HG03565 (cell line): ENCODE measurements at regions not wholly inside any gene's neighbourhood (a gene's known extent, or its start where the extent isn't known, plus 50 kb on each side); places are given as distances from the start of the nearest gene placed in this dataset.

Source experiments
- ATAC-seq: cut with Tn5 transposase; IDR thresholded peaks from one replicate; pipeline ENCODE4 v1.9.1; 2021; ENCODE audit warnings: mild to moderate bottlenecking, moderate library complexity; ENCODE audit not compliant: unreplicated experiment

DNA sequence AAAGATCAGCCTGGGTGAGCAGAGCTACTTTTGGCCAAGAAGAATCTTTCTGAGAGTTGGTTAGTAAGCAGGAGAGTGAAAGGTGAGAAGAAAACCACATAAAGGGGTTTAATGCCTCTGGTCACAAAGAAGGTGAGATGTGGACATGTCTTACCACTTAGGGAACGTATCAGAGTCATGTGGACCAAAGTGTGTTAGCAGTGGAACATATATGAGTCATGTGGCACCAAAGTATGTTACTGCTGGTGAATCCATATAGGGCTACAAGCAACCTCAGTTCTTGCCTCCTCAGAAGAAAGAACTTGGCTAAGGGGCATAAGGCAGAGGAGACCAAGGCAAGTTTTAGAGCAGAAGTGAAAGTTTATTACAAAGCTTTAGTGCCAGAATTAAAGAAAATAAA, 411.6 kb upstream of the NEGR1 start:
- no peak for ATAC-seq

DNA sequence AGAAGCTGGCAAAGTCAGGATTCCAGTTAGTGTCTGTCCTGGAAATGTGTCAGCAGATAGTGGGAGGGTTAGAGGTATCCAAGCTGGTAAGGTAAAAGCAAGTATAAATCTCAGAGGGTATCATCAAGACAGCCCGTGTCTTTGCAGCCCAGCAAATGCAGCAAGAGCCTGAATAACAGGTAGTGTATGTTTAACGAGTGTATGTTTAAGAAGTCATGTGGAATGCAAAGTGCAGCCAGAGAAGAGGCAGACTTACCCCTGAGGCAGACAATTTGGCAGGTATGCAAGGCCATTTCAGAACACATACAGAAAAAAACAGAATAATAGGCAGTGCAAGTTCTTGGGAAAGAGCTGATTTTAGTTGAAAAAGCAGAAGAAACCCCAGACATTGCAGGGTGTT, 411.0 kb upstream of the NEGR1 start:
- ATAC-seq: no peak

DNA sequence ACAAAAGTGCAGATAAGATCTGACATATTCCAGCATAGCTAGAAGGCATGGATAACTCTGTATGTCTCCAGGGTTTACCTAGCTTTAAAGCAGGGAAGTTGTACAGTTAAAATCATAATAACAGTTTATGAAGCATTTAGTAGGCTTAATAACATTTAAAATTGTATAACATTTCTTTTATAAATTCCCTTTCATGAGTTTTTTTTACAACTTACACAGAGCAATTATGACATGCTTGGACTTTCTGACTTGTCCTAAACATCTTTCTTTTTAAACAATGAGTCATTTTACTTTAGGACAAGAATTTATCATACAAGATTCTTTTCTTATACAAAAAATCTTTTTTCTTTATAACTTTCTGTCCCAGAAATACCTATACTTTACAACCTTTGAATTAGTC, 408.5 kb upstream of the NEGR1 start:
- no peak for ATAC-seq

DNA sequence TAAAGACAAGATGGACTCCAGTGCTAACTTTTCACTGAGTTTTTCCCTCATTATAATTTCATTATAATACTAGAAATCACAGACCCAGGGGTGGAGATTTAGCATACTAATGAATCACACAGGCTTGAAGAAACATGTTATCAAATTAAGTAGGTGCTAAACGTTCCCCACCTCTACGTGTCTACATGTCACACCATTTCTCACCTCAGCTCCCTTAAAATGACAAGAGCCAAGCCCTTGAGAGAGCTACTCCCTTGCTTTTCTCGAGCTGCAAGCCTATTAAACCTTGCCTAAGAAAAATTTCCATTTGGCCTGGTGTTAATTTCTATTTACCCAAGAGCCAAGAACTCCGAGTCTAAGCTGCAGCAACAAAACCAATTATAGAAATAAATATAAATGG, 396.3 kb upstream of the NEGR1 start:
- ATAC-seq: no peak

DNA sequence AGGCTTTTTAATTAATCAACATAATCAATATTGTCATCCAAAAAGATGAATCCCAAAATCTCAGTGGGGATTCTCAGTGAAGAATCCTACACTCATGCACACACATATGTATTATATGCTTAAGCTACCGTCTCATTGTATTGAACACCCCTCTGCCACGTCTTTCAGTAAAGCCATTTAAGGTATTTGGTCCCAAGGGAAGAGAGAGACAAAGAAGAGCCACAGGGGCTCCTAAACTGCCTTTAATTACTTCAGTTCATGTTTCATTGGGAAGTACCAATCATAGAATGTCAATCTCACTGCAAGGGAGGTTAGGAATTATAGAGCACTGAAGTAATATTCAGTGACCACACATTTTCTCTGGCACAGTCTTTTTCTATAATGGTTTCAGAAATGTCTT, 388.6 kb upstream of the NEGR1 start:
- ATAC-seq: no peak

DNA sequence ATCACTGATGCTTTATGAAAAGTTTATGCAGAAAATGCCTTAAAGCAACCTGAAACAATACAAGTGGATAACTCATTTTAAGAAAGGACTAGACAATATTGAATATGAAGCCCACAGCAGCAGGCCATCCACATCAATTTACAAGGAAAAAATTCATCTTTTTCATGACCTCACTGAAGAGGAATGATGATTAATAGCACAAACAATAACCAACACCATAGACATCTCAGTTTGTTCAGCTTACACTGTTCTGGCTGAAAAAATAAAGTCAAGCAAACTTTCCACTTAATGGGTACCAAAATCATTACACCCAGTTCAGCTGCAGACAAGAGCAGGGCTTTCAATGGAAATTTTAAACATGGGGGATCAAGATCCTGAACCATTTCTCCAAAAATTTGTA, 380.6 kb upstream of the NEGR1 start:
- no peak for ATAC-seq

DNA sequence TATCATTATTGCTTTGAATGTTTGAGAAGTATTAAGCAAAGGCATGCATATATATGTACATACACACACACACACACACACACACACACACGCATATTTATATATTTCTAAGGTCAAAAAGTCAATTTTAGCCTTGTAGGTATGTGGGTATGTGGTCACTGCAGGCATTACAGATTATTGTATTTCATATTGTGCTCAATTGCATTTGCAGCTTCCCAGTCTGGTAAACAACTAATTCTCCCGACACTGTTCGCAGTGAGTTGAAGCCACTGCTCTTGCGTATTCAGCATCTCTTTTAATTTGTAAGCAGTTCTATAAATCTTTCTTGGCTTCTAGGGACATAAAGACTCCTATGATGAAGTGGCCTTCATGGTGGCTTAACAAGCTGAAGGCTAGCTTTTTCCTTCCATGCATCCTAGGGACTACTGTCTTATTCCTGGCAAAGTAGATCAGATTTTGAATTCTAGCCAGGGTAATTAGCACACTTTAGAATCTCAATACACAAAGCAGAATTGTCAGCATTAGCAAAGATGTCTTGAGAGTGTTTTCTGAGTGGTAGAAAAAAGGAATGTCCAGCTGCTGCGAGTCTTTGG, 368.6 kb upstream of the NEGR1 start:
- no peak for ATAC-seq

DNA sequence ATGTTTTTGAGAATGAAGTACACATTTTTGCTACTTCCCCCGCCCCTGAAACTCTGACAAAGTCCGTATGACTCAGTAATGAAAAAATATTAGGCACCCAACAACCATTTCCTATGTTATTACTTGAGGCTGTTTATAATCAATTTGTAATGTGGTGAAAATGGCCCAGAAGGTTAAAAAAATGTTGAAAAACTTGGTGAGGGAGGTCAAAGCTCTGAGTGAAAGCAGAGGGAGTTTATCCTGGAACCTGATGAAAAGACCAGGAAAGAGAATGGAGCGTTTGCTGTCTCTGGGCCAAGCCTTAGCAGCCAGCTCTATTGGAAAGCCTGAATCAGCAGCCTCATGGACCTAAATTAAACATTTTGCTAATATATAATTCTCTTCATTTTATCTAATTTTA, 367.7 kb upstream of the NEGR1 start:
- ATAC-seq: no peak

DNA sequence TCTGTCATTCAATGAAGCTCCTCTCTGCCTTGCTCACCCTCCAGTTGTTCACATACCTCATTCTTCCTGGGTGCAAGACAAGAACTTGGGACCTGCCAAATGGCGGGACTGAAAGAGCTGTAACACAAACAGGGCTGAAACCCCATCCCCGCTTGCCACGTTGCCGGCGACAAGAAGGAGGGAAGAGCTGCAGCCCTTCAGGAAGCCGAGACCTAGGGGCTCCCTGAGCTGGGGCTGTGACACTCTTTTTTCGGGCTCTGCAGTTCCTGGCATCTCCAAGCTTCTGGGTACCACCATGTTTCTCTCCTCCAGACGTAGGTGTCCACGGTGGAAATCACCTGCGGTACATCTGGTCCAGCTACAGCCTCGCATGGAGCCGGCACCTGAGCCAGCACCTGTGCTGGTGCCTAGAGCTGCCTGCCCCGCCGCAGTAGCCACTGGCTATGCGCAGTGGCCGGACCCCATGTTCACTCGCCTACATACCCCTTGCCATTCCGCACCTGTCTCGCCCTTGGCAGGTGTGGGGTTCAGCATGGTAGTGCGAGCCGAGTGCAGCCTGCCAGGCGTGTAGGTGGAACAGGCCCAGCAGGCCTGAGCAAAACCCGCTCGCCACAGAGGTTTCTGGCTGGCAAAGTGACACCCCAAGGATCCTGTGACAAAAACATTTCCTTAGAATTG, 367.0 kb upstream of the NEGR1 start:
- ATAC-seq: no peak

DNA sequence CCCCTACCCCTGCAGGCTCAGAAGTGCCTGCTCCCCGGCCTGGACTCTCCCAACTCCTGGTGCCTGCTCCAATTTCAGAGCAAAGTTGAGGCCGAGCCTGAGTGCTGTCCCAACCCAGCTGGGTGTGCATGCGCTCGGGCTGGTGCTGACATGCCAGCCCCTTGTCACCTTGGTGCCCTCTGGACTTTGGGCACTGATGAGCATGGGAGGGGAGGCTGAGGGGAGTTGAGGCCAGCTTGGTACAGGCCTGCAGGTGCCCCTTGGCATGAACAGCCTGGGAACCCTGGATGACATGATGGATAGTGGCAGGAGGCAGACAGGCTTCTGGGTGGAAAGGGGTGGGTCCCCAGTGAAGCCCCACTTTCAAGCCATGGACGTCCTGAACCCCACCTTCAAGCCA, 366.1 kb upstream of the NEGR1 start:
- ATAC-seq: no peak

DNA sequence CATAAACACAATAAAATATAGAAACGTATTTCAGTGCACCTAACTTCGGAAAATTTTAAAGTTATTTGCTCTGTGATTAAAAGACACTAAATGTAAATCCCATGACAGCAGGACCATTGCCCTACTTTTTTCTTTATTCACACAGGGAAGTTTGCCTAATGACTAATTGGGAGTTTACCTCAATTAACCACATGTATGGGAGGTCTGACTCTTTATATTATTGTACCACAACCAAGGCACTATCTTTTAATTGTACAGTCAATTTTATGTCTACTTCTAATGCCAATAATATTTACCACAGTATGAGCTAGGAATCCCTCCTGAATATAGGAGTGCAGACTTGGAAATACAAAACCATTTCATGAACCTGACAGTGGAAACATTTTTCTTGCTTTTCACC, 360.8 kb upstream of the NEGR1 start:
- no peak for ATAC-seq

DNA sequence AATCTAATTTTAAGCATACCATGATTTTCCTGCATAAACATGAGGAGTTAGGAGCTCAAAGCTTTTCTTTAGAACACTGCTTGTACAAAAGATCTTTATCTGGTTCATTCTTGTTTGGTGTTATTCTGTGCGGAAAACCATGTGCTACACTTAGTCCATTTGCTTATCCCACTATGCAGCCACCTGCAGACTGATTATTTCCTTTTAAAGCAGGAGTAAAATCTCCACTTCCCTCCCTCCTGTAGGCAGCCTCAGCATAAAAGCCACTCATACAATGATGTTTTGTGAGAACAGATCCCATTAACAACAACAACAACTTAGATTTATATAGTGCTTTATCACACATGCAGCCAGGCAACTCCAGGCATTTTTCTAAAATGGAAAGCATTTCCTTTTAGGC, 355.3 kb upstream of the NEGR1 start:
- no peak for ATAC-seq

DNA sequence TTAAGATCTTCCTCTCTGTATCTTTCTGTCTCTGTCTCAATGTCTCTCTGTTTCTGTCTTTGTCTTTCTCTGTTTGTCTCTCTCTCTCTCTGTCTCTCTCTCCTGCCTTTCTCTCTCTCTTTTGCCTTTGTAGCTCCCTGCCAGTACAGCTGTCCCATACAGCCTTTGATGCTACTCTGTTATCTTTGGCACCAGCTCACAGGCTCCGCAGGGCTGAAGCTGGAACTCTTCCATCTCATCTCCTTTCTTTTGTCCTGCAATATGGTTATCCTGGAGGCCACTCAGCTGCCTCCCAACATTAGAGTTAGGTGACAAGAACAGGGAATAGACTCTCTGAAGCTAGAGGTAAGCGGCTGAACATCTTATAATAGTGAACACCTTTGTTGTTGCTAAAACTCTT, 354.3 kb upstream of the NEGR1 start:
- no peak for ATAC-seq

DNA sequence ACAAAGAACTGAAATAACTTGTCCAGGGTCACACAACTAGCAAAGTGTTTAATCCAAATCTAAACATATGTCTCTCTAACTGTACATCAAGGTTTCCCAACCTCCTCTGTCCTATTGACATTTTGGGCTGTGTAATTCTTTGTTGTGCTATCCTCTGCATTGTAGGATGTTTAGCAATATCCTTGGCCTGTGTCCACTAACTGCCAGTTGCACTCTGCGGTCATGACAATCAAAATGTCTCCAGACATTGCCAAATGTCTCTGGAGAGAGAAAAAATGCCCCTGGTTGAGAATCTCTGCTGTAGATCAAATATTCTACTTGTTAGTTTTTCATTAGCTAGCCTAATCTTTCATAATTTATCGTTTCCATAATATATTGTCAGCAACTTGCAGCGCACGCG, 353.4 kb upstream of the NEGR1 start:
- no peak for ATAC-seq

DNA sequence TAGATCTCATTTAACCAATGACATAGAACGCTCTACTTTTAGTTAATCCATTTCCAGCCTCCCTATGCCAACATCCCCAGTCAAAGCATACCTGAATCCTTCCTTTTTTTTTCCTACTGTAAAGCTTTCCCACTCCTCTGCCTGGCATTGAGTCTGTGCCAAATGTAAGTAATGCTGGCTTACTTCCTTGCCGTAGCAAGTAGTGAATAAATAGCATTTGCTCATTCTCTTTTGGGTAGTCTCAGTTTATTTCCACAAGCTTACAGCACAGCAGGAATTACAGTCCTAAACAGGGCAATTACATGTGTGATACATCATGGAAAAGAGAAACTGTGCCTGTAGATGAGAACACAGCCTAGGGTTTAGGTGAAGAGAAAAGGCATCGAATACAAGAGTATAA, 352.6 kb upstream of the NEGR1 start:
- no peak for ATAC-seq

DNA sequence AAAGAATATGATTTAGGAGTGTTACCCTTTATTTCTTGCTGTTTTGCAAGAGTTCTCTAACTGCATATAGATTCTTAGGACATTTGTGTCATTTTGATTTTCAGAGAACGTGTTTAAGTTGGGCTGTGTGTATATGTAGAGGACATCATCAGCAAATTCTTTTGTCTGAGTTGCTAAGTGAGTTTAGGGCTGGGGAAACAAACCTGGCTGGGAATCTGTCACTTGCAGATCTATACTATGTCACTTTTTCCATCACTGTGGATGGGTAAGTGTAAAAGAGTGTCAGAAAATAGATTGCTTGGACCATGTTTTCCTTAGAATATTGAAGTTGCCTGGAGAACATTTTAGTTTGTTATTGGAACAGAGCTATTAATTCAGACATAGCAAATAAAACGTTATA, 349.1 kb upstream of the NEGR1 start:
- no peak for ATAC-seq

DNA sequence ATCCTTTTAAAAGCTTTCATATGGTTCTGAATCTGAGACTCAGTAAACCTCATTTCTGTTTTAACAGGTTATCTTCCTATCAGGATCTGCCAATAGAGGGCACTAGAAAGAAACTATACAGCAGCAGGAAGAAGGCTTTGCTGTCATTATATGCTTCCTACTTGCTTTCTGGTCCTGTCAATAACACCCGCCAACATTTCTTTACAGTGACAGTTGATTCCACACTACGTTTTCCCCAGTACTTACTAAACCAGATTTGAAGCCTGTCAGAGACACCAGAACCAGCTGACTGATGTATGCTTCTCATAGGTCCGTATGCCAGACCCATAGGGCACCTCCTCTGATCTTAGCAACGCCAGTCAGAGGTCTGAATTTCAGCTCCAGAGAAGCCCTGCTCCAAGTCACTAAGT, 341.0 kb upstream of the NEGR1 start:
- peak; percentile 86 for ATAC-seq

DNA sequence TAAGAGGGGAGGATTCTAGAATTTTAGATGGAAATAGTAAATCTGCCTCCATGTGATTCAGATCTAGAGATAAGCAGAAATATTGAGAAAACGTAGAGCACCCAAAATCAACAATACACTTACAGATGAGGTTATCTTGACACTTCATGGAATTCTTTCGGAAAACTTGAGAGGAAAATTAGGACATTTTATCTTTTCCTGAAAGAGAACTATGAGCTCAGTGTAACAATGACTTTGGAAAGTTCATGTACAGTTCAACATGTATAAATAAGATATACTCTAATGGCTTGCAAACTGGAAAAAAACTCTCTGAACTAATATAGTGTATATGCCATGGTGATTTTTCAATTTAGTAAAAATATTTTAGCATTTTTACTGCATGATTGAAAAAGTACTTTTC, 338.1 kb upstream of the NEGR1 start:
- no peak for ATAC-seq

DNA sequence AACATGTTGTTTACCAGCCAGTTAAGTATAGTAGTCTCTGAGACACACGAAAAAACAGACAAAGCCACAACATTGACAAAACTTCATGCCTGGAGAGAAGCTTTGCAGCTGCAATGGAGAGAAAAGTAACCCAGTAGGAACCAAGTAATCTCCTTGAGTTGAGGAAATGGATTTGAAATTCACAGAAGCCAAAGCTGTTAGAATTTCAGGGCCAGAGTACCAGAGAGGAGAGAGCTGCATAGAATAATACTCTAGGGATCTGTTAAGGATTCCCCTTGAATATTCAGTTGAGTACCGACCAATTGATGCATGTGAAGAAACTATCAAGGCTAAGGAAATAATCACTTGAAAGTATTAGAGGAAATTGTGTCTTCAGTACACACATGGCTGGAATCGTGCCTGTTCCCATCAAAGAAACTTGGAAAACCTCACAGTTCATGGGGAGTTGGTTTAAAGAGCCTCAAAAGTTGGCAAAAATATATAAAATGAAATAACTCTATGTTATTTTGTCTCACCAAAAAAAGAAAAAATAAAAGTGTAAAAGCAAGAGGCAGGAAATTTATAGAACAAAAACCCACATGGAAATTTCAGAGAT, 324.0 kb upstream of the NEGR1 start:
- no peak for ATAC-seq

DNA sequence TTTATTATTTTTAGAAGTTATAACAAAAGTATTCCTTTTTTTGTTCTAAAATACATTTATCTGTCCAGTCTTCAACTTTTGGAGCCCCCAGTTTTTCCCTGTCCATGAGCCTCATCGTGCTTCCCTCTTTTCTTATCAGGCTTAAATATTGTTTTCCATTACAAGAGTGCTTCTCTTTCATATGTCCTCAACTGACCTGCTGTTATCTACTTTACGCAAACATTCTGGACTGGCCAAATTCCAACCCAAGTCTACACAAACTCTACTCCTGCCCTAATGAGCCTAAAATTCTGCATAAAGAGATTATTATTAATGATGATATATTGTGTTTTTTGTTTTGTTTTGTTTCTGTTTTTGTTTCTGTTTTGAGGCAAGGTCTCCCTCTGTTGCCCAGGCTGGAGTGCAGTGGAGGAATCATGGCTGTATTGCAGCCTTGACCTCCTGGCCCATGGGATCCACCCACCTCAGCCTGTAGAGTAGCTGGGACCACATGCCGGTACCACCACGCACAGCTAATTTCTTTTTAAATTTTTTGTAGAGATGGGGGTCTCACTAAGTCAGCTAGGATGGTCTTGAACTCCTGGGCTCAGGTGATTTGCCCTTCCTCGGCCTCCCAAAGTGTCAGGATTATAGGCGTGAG, 318.8 kb upstream of the NEGR1 start:
- no peak for ATAC-seq

DNA sequence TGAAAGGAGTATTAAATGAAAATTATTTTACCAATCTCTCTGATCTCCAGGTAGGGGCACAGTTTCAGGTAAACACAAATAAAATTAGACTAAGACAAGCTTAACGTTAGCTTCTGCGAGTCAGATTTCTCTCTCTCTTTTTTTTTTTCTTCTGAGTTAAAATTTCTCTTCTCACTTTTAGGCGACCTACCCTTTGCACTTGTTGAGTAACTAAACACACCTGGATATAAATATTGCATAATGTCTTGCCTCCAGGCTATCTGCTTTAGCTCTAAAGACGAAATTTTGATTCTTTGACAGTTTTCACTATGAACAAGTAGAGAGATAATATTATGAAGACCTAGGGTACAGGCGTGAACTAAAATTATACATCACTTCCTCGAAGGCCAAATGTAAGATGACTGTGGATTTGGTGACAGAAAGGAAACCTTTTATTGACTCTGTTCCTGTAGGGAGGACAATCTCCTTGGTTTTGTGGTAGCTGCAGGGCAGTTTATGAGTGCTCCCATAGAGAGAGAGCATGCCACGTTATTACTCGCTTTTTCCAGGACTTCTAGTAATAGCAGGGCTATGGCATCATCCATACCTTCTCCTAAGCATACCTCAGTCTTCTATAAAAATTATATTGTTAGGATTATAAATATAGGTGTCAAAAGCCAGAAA, 303.8 kb upstream of the NEGR1 start:
- no peak for ATAC-seq

DNA sequence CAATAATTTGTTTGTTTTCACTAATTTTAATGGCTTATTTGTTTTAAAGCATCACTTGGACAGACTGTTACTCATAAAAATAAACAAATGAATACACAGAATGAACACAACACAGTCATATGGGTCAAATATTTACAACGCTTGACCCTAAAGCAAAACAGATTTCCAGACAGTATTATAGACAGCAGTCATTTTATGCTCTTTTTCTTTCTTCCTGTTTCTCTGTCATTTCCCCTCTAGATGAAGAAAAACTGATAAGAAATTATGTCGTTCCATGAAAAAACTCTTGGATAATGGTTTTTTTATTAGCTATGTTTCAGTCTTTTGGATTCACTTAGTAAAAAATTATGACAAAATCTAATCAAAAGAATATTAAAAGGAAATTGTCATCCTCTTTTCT, 297.3 kb upstream of the NEGR1 start:
- no peak for ATAC-seq
